Vagina (tissue), 2 donors: ENCODE measurements at regions not wholly inside any gene's neighbourhood (a gene's known extent, or its start where the extent isn't known, plus 50 kb on each side); places are given as distances from the start of the nearest gene placed in this dataset.

Experiments
- POLR2A ChIP-seq, 2 donors: fragments of 450-650 bp; IDR thresholded peaks; one replicate each; pipeline ENCODE4 v1.6.1; 2017; ENCODE audit warnings: antibody characterized with exemption in 2 of 2, mild to moderate bottlenecking in 2 of 2, moderate library complexity in 2 of 2
- TF ChIP-seq, protein P1 (sequence below), 3 experiments: fragments of 450-650 bp in 2 of 3; fragments of 200-600 bp in 1 of 3; sonication (generic) in 1 of 3; IDR thresholded peaks; one replicate each; pipeline ENCODE4 v1.5.1; 2017 to 2019; ENCODE audit warnings: antibody characterized with exemption in 3 of 3, mild to moderate bottlenecking in 2 of 3, moderate library complexity in 2 of 3

- no peak for TF ChIP-seq POLR2A (IDR thresholded peaks at IDR 0.05)
- TF ChIP-seq, protein P1, sequence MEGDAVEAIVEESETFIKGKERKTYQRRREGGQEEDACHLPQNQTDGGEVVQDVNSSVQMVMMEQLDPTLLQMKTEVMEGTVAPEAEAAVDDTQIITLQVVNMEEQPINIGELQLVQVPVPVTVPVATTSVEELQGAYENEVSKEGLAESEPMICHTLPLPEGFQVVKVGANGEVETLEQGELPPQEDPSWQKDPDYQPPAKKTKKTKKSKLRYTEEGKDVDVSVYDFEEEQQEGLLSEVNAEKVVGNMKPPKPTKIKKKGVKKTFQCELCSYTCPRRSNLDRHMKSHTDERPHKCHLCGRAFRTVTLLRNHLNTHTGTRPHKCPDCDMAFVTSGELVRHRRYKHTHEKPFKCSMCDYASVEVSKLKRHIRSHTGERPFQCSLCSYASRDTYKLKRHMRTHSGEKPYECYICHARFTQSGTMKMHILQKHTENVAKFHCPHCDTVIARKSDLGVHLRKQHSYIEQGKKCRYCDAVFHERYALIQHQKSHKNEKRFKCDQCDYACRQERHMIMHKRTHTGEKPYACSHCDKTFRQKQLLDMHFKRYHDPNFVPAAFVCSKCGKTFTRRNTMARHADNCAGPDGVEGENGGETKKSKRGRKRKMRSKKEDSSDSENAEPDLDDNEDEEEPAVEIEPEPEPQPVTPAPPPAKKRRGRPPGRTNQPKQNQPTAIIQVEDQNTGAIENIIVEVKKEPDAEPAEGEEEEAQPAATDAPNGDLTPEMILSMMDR (IDR thresholded peaks at IDR 0.05) = no peak
Measured at GRCh38 chr5:68983043-68983442, 110.8 kb upstream of the SLC30A5 start.
